Stimulated activated CD8-positive, alpha-beta memory T cell treated with anti-CD3 and anti-CD28 coated beads, Interleukin-4, amount 100 ng/mL, for 48 hours (primary cell): ENCODE measurements at regions not wholly inside any gene's neighbourhood (a gene's known extent, or its start where the extent isn't known, plus 50 kb on each side); places are given as distances from the start of the nearest gene placed in this dataset.

ENCODE experiments used
- DNase-seq: peaks from one replicate; pipeline ENCODE4 v3.0.0-alpha.2; 2020

- no peak for DNase-seq
Measured at GRCh38 chrX:8971116-8971515, 62.8 kb downstream of the FAM9B start.

GRCh38 chrX:8969378-8969777 is 64.5 kb downstream of the FAM9B start:
- DNase-seq = no peak

- DNase-seq = no peak
Measured at GRCh38 chrX:8967461-8967860, 66.5 kb downstream of the FAM9B start.

- DNase-seq = no peak
Measured at GRCh38 chrX:8960957-8961468, 72.9 kb downstream of the FAM9B start.

- DNase-seq = no peak
Measured at GRCh38 chrX:8955511-8955910, 78.4 kb downstream of the FAM9B start.

GRCh38 chrX:8946563-8946962 is 87.4 kb downstream of the FAM9B start:
- DNase-seq = no peak

- no peak for DNase-seq
Measured at GRCh38 chrX:8939322-8939721, 94.6 kb downstream of the FAM9B start.

GRCh38 chrX:8927701-8928100 is 106.2 kb downstream of the FAM9B start:
- no peak for DNase-seq

GRCh38 chrX:8927066-8927635 is 106.8 kb downstream of the FAM9B start:
- DNase-seq = no peak

- no peak for DNase-seq
Measured at GRCh38 chrX:8921615-8922014, 112.3 kb downstream of the FAM9B start.

GRCh38 chrX:8919801-8920200 is 114.1 kb downstream of the FAM9B start:
- no peak for DNase-seq

- DNase-seq = no peak
Measured at GRCh38 chrX:8916697-8917096, 115.5 kb upstream of the FAM9A start.

- no peak for DNase-seq
Measured at GRCh38 chrX:8914681-8915080, 113.5 kb upstream of the FAM9A start.

GRCh38 chrX:8913655-8914409 is 112.6 kb upstream of the FAM9A start:
- DNase-seq = no peak

- no peak for DNase-seq
Measured at GRCh38 chrX:8907688-8908087, 106.5 kb upstream of the FAM9A start.

GRCh38 chrX:8906299-8906938 is 105.2 kb upstream of the FAM9A start:
- DNase-seq = no peak

GRCh38 chrX:8897259-8897658 is 96.1 kb upstream of the FAM9A start:
- DNase-seq = no peak

- no peak for DNase-seq
Measured at GRCh38 chrX:8890794-8891193, 89.6 kb upstream of the FAM9A start.

- no peak for DNase-seq
Measured at GRCh38 chrX:8887004-8887403, 85.8 kb upstream of the FAM9A start.

- peak; percentile 36 for DNase-seq
Measured at GRCh38 chrX:8879750-8880149, 78.6 kb upstream of the FAM9A start.

GRCh38 chrX:8873956-8874355 is 72.8 kb upstream of the FAM9A start:
- DNase-seq = no peak

- no peak for DNase-seq
Measured at GRCh38 chrX:8873102-8873501, 71.9 kb upstream of the FAM9A start.

- no peak for DNase-seq
Measured at GRCh38 chrX:8870411-8870810, 69.2 kb upstream of the FAM9A start.

GRCh38 chrX:8869812-8870211 is 68.6 kb upstream of the FAM9A start:
- no peak for DNase-seq
